Activated CD4-positive, alpha-beta T cell treated with anti-CD3 and anti-CD28 coated beads for 48 hours (primary cell): ENCODE measurements at regions not wholly inside any gene's neighbourhood (a gene's known extent, or its start where the extent isn't known, plus 50 kb on each side); places are given as distances from the start of the nearest gene placed in this dataset.
"Not testable (repeated sequence)": the region's sequence is repeated elsewhere in the genome, so short reads cannot be mapped to it uniquely, and the experiment has no call there.

ENCODE experiments used
- DNase-seq: peaks from one replicate; pipeline ENCODE4 v3.0.0-alpha.2; 2020

GRCh38 chr15:79492065-79492464, 59.9 kb downstream of the MINAR1 start:
- no peak for DNase-seq

DNA sequence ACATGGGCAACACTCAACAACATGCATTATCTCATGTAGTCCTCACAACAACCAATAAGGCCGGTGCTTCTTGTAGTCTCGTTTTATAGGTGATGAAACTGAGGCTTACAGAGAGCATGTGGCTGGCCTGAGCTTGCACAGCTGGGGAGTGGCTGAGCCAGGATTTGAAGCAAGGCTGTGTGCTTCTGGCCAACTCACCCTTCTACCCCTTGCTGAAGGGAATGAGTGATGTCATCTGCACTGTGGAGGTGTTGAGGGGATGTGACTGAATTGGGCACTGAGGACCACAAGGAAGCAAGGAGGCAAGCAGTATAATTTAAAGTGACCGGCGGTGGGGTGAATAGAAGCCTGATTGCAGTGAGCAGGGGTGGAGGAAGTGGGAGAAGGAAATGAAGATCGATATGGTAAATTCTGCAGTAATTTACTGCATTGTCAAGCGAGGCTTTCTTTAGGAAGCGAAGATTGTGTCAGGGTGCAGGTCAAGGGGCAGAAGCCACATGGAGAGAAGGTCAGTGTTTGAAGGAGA, 62.3 kb downstream of the MINAR1 start:
- no peak for DNase-seq

- no peak for DNase-seq
These were observed 63.0 kb downstream of the MINAR1 start for GRCh38 chr15:79494963-79495755.

DNA sequence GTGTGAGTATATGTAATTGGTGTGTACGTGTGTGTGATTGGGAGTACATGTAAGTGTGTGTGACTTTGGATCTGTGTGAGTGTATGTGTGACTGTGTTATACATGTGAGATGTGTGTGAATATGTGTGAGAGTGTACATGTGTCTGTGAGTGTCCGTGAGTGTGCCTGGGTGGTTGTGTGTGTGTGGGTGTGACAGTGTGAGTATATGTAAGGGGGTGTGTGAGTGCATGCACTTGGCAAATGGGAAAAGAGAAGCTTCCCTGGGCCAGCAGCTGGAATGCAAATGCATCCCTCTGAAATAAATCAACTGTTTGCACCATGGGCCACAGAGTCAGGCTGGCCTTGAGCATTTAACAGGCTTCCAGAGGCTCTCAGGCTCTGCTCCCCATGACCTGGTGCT, 63.6 kb downstream of the MINAR1 start:
- no peak for DNase-seq

- DNase-seq: no peak
These were observed 64.7 kb downstream of the MINAR1 start for GRCh38 chr15:79496838-79497237.

DNA sequence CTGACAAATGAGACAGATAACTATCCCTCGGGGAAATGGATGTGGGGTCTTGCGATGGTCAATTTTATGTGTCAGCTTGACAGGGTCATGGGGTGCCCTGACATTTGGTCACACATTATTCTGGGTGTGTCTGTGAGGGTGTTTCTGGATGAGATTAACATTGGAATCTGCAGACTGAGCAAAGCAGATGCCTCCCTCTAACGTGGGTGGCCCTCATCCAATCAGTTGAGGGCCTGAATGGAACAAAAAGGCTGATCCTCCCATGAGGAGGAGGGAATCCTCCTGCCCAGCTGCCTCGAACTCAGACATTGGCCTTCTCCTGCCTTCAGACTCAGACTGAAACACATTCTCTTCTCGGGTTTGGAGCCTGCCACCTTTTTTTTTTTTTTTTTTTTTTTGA, 69.0 kb downstream of the MINAR1 start:
- no peak for DNase-seq

DNA sequence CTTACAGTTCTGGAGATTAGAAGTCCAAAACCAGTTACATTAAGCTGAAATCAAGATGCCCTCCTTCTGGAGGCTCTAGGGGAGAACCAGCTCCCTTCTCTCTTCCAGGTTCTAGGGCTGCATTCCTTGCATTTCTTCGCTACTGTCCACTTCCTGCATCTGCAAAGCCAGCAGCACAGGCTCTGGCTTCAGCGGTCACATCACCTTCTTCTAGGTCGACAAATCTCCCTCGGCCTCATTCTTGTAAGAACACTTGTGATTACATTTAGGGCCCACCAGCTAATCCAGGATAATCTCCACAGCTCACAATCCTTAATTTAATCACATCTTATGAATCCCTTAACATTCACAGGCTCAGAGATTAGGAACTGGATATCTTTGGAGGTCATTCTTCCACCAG, 73.8 kb downstream of the MINAR1 start:
- no peak for DNase-seq

GRCh38 chr15:79512844-79513243, 80.7 kb downstream of the MINAR1 start:
- not testable (repeated sequence) for DNase-seq

GRCh38 chr15:79513417-79513816, 81.3 kb downstream of the MINAR1 start:
- DNase-seq: no peak

DNA sequence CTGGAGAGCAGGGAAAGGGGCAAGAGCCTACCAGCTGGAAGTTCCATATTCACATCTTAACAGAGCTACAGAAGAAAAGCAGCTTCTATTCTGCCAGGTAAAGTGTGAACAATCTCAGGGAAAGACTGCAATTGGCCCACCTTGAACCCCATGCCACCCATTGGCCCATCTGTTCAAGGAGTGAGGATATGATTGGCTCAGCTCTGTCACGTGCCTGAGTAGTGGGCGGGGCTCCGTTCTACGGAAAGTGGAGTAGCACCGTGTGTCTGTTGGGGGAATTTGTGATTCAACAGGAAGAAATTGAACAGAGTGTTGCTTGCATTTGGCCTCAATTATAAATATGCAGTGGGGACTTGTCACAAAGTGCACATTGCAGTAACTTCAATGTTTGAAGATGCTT, 81.8 kb downstream of the MINAR1 start:
- DNase-seq: no peak

GRCh38 chr15:79515300-79516027, 83.3 kb downstream of the MINAR1 start:
- DNase-seq: no peak

DNA sequence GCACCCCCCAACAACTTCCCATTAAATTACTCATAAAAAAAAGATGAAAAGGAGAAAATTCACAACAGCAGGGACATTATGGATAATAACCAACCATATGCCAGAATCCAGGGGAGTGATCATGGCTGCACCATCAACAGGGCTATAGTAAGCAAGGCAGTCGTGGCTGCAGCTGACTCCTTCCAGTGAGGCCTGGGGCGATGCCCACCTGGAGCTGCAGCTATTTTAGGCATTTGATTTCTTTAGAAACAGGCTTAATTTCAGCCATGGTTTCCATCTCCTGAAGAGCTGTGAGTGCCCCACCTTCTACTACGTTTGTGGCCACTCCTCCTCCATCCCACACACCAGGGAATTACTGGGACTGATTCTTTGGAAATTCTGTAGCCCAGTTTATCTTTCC, 84.0 kb downstream of the MINAR1 start:
- DNase-seq: no peak

GRCh38 chr15:79516646-79517045, 84.5 kb downstream of the MINAR1 start:
- no peak for DNase-seq

DNA sequence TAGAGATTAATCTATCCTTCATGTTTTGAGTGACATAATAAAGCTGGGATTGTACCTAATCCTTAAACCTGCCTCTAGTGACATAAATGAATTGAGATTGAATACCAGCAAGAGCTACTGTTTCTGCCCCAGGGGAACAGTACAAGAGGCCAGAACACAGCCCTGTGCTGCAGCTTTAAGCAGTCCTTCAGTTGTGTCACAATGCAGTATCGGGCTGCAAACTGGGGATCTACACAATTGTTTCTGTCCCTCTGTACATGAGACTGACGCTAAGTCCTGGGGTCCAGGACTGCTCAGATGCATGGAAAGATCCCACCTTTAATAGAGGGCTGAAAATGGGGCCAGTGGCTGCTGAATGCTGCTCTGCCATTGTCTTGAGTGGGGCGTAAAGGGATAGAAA, 87.5 kb downstream of the MINAR1 start:
- DNase-seq: no peak

GRCh38 chr15:79520654-79521053, 88.5 kb downstream of the MINAR1 start:
- no peak for DNase-seq

DNA sequence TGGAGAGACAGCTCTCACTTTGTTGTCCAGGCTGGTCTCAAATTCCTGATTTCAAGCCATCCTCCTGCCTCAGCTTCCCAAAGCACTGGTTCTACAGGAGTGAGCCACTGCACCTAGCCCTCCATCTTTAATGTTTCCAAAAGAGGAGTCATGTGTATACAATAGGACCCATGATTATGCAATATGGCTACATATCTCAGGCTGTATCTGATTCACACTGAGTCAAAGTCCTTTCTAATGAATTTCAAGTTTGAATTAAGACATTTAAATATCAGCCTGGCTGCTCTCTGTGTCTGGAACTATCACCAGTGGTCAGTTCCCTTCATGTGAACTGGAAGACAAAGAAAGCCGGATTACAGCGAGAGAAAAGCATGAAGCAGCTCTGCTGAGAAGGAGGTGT, 90.5 kb downstream of the MINAR1 start:
- no peak for DNase-seq

GRCh38 chr15:79523266-79523665, 91.1 kb downstream of the MINAR1 start:
- no peak for DNase-seq

GRCh38 chr15:79524531-79524930, 92.4 kb downstream of the MINAR1 start:
- DNase-seq: no peak

- no peak for DNase-seq
These were observed 94.2 kb downstream of the MINAR1 start for GRCh38 chr15:79526376-79526775.

DNA sequence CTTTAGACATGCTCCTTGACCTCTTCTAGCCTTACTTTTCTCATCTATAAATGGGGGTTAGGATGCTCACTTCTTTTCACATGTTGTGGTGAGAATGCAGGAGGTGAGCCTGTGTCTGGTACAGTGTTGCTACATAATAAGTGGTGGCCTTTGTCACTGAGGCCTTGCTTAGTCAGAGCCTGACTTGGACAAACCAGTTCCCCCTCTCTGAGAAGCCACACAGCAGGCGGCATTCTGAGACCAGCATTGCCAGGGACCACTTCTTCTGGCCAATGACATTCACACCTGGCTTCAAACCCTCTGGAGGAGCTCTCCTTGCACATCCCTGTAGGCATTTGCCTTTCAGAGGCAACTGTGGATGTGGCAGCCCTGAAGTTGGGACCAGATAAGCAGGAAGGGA, 95.7 kb downstream of the MINAR1 start:
- DNase-seq: no peak

DNA sequence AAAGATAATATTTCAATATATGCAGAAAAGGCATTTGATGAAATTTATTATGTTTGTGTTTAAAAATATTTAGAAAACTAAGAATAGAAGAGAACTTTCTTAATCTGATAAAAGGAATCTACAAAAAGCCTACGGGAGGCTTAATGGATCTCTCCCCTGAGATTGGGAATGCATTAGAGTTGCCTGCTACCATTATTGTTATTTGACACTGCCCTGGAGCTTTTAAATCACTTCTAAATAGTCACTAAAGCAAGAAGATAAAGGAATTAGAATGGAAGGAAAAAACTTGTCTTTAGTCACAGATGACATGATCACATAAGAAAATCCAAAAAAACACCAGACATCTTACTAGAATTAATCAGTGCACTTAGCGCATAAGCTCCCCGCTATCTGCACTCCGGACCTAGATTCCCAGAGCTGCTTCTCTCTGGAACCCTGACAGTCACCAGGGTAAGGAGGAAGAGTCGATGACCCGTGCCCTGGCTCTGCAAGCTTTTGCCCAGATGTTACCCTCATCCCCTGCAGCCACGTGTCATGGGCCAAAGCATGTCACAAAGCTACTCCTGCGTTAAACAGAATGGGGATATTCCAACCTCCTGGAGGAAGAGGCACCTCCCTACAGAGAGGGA, 97.1 kb downstream of the MINAR1 start:
- DNase-seq: no peak

GRCh38 chr15:79535536-79535935, 103.4 kb downstream of the MINAR1 start:
- no peak for DNase-seq

DNA sequence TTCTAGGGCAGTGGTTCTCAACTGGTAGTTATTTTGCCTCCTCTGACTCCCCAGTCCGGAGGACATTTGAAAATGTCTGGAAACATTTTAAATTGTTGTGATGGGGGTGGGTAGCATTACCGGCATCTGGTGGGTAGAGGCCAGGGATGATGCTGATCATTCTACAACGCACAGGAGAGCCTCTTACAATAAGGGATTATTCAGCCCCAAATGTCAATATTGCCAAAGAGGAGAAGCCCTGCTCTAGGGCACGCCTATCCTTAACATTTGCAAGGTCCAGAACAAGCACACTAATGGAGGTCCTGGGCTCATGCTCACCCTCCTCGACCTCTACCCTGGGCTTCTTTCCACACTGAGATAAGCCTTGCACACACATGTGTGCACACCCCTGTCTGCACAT, 106.4 kb downstream of the MINAR1 start:
- no peak for DNase-seq

DNA sequence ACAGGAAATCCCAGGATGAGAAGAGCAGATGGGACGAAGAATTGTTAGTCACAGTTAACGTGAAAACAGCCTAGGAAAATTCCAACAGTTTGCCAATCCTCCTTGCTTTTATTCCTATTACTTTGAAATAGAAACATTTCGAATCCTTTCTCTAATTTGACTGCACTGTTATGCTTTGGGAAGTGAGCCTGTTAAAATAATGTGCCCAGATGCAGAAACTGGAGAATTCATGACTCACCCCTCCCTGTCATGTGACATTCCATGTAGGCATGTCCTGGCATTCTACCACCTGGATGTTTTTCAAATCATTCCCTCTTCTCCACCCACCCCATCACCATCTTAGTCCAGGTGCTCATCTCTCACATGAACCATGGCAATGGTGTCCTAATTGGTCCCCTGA, 107.3 kb downstream of the MINAR1 start:
- DNase-seq: no peak
